Left lung (tissue), 4 donors: ENCODE measurements at regions not wholly inside any gene's neighbourhood (a gene's known extent, or its start where the extent isn't known, plus 50 kb on each side); places are given as distances from the start of the nearest gene placed in this dataset.
"Not testable (repeated sequence)": the region's sequence is repeated elsewhere in the genome, so short reads cannot be mapped to it uniquely, and the experiment has no call there.

ENCODE experiments used
- ATAC-seq: fragments of 200-7000 bp; cut with Tn5 transposase; one replicate; pipeline ENCODE4 v1.9.1; 2020; ENCODE audit warnings: moderate library complexity
- DNase-seq, 4 donors: peaks; one replicate each; pipeline ENCODE4 v3.0.0-alpha.2; 2013 to 2020
- H3K27ac ChIP-seq, 2 donors: fragments of 200-600 bp; sonication (generic) in 1 of 2; one replicate each; pipeline versions ENCODE4 v1.5.0 to v1.8.0; 2020 to 2021
- H3K27me3 ChIP-seq, 2 donors: fragments of 200-600 bp; sonication (generic) in 1 of 2; one replicate each; pipeline versions ENCODE4 v1.5.0 to v1.8.0; 2020 to 2021
- H3K36me3 ChIP-seq, 2 donors: fragments of 200-600 bp; sonication (generic) in 1 of 2; one replicate each; pipeline versions ENCODE4 v1.5.0 to v1.8.0; 2020 to 2021
- H3K4me1 ChIP-seq, 2 donors: fragments of 200-600 bp; one replicate each; pipeline ENCODE4 v1.8.0; 2021
- H3K4me3 ChIP-seq, 2 donors: fragments of 200-600 bp; sonication (generic) in 1 of 2; one replicate each; pipeline versions ENCODE4 v1.5.0 to v1.8.0; 2020 to 2021; ENCODE audit warnings: mild to moderate bottlenecking in 1 of 2
- H3K9me3 ChIP-seq, 2 donors: fragments of 200-600 bp; sonication (generic) in 1 of 2; one replicate each; pipeline versions ENCODE4 v1.5.0 to v1.8.0; 2020 to 2021
- intact Hi-C, 2 donors: fragments of 100-400 bp; cut with DNase I; formaldehyde crosslinking; loops; one replicate each; pipeline versions ENCODE4 v1.11.2 to v1.14.2; 2022
- TF ChIP-seq, protein P1 (sequence below), 2 donors: fragments of 200-600 bp; sonication (generic) in 1 of 2; IDR thresholded peaks; one replicate each; pipeline versions ENCODE4 v1.5.0 to v1.8.0; 2021; ENCODE audit warnings: antibody characterized with exemption in 2 of 2
- donor health status: DM: no; HTN: yes; CAD: no.
- donor health status: DM: no; HTN: no; CAD: no.

DNA sequence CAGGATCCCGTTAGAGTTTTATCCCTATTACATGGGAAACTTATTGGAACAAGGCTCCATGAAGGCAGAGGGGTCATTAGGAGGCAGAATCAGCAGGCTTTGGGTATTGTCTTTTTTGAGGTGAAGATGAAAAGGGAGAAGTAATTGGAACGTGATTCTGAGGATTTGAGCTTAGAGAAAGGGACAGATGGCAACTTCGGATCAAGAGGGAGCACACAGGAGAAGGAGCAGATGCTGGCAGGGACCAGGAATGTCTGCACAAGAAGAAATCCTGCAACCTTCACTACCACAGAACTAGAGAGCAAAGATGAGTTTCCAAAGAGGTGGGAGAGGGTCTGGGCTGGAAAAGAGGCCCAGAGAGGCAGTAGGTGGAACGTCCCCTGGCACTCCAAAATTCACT lies 202.8 kb downstream of the RRAGC start:
- no peak for ATAC-seq
- Histone ChIP-seq H3K4me1 (no peaks in the 10 kb centered on the region), H3K27me3 (peaks cover 0 to 14% of the 10 kb centered on the region in 2 donors), H3K27ac (no peak overlapping the region), H3K9me3 (peaks cover 0 to 5% of the 10 kb centered on the region in 2 donors), H3K4me3 (no peak overlapping the region), H3K36me3 (no peaks in the 10 kb centered on the region)
- TF ChIP-seq, protein P1, sequence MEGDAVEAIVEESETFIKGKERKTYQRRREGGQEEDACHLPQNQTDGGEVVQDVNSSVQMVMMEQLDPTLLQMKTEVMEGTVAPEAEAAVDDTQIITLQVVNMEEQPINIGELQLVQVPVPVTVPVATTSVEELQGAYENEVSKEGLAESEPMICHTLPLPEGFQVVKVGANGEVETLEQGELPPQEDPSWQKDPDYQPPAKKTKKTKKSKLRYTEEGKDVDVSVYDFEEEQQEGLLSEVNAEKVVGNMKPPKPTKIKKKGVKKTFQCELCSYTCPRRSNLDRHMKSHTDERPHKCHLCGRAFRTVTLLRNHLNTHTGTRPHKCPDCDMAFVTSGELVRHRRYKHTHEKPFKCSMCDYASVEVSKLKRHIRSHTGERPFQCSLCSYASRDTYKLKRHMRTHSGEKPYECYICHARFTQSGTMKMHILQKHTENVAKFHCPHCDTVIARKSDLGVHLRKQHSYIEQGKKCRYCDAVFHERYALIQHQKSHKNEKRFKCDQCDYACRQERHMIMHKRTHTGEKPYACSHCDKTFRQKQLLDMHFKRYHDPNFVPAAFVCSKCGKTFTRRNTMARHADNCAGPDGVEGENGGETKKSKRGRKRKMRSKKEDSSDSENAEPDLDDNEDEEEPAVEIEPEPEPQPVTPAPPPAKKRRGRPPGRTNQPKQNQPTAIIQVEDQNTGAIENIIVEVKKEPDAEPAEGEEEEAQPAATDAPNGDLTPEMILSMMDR (IDR thresholded peaks at IDR 0.05), result no peak
- DNase-seq, result no peak
- intact Hi-C loops, result no loop called here

DNA sequence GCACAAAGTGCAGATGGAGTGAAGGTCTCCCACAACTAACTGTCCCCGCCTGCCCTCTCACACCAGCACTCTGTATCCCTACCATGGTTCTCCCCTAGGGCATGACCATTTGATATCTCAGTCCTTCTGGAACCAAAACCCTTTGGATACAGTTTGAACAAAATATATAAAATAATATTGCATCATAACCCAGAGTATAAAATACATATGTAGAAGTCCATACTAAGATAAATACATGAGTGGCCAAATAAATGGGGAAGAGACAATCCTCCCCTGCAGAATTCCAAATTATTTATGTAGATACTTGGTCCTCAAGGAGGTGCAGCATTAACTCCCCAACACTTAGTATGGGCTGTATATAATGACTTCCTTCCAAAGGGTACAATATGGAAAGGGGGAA lies 207.4 kb downstream of the RRAGC start:
- intact Hi-C loops, result no loop called here
- Histone ChIP-seq H3K9me3 (no peaks in the 10 kb centered on the region), H3K4me1 (no peaks in the 10 kb centered on the region), H3K27ac (no peak overlapping the region), H3K36me3 (no peaks in the 10 kb centered on the region), H3K4me3 (no peak overlapping the region), H3K27me3 (peaks cover 0 to 8% of the 10 kb centered on the region in 2 donors)
- TF ChIP-seq, protein P1 (IDR thresholded peaks at IDR 0.05), result no peak
- no peak for ATAC-seq
- no peak for DNase-seq

DNA sequence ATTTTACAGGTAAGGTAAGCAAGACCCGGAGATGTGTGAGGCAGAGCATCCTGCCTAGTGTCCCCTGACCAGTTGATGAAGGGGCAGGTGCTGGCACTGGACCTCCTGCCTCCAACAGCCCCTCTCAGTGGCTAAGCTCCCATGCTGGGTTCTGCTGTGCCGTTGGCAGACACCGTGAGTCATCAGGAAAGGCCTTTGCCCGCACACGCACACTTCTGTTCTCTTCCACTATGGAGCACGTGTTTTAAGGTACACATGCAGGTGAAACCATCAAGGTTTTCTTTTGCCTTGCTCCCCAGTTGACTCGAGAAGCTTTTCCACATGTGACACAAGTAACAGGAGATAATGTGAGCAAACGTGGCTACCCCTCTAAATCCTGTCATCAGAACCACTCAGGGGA lies 207.9 kb downstream of the RRAGC start:
- H3K36me3 ChIP-seq, result no peaks in the 10 kb centered on the region
- no peak for DNase-seq
- H3K4me1 ChIP-seq, result no peaks in the 10 kb centered on the region
- intact Hi-C loops, result no loop called here
- no peak for ATAC-seq
- no peaks in the 10 kb centered on the region for H3K9me3 ChIP-seq
- TF ChIP-seq, protein P1 (IDR thresholded peaks at IDR 0.05), result no peak
- no peak overlapping the region for H3K27ac ChIP-seq
- H3K27me3 ChIP-seq, result peaks cover 0 to 8% of the 10 kb centered on the region in 2 donors
- H3K4me3 ChIP-seq, result no peak overlapping the region

DNA sequence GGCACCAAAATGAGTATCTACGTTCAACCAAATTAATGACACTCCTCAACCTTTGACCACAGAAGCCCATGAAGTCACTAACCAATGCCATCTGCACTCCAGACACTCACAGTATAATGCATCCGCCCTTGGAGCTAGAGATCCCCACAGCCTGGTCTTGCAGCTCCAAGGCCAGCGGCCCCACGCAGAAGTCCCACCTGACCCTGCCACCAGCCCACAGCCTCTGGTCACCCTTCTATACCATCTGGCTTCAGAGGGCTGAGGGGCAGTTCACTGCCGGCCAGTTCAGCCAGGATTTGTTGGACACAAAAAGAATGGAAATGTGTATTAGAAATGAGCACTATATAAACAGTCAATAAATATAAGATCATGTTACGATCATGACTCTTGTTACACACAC lies 211.2 kb downstream of the RRAGC start:
- Histone ChIP-seq H3K36me3 (no peaks in the 10 kb centered on the region), H3K4me1 (no peaks in the 10 kb centered on the region), H3K9me3 (no peaks in the 10 kb centered on the region), H3K27me3 (no peaks in the 10 kb centered on the region), H3K27ac (no peak overlapping the region), H3K4me3 (no peak overlapping the region)
- ATAC-seq, result no peak
- intact Hi-C loops, result no loop called here
- TF ChIP-seq, protein P1 (IDR thresholded peaks at IDR 0.05), result no peak
- no peak for DNase-seq

DNA sequence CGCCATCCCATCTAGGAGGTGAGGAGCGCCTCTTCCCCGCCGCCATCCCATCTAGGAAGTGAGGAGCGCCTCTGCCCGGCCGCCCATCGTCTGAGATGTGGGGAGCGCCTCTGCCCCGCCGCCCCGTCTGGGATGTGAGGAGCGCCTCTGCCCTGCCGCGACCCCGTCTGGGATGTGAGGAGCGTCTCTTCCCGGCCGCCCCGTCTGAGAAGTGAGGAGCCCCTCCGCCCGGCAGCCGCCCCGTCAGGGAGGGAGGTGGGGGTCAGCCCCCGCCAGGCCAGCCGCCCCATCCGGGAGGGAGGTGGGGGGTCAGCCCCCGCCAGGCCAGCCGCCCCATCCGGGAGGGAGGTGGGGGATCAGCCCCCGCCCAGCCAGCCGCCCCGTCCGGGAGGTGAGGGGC lies 212.2 kb downstream of the RRAGC start:
- DNase-seq, H3K4me3 ChIP-seq, H3K4me1 ChIP-seq, H3K27me3 ChIP-seq, H3K27ac ChIP-seq, H3K9me3 ChIP-seq, ATAC-seq, intact Hi-C loops, H3K36me3 ChIP-seq: not testable (repeated sequence)

DNA sequence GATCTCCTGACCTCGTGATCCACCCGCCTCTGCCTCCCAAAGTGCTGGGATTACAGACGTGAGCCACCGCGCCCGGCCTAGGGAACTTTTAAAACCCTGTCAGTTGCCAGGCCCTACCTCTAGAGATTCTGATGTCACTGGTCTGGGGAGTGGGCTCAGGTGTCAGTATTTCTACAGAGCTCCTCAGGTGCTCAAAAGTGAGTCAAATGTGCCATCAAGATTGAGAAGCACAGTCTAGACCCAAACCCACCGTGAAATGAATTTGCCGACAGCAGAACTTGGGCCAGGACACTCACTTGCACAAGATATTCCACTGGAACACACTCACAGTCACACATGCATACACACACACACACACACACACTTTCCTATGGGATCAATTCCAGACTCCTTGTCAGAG lies 215.5 kb downstream of the RRAGC start:
- no peak overlapping the region for H3K4me3 ChIP-seq
- H3K27me3 ChIP-seq, result no peaks in the 10 kb centered on the region
- H3K27ac ChIP-seq, result no peak overlapping the region
- ATAC-seq (no peak), DNase-seq (no peak)
- H3K36me3 ChIP-seq, result no peaks in the 10 kb centered on the region
- no peaks in the 10 kb centered on the region for H3K9me3 ChIP-seq
- TF ChIP-seq, protein P1 (IDR thresholded peaks at IDR 0.05), result no peak
- intact Hi-C loops, result no loop called here
- no peaks in the 10 kb centered on the region for H3K4me1 ChIP-seq
